GM18499 (cell line): ENCODE measurements at regions not wholly inside any gene's neighbourhood (a gene's known extent, or its start where the extent isn't known, plus 50 kb on each side); places are given as distances from the start of the nearest gene placed in this dataset.

Source experiments
- ATAC-seq: cut with Tn5 transposase; IDR thresholded peaks from one replicate; pipeline ENCODE4 v1.9.1; 2021; ENCODE audit warnings: moderate number of reproducible peaks; ENCODE audit not compliant: insufficient read depth, unreplicated experiment

GRCh38 chr16:79309606-79310005 is 290.9 kb downstream of the MAF start:
- no peak for ATAC-seq

- ATAC-seq = no peak
Observed at GRCh38 chr16:79307214-79307613, 293.3 kb downstream of the MAF start.

- ATAC-seq = no peak
Observed at GRCh38 chr16:79305074-79305473, 295.5 kb downstream of the MAF start.

GRCh38 chr16:79303959-79304387 is 296.6 kb downstream of the MAF start:
- no peak for ATAC-seq

- no peak for ATAC-seq
Observed at GRCh38 chr16:79303206-79303605, 297.3 kb downstream of the MAF start.

- ATAC-seq = no peak
Observed at GRCh38 chr16:79302731-79303130, 297.8 kb downstream of the MAF start.

GRCh38 chr16:79301051-79301450 is 299.5 kb downstream of the MAF start:
- no peak for ATAC-seq

GRCh38 chr16:79298894-79299799 is 301.4 kb downstream of the MAF start:
- no peak for ATAC-seq

GRCh38 chr16:79298476-79298875 is 302.1 kb downstream of the MAF start:
- no peak for ATAC-seq

GRCh38 chr16:79297805-79298204 is 302.7 kb downstream of the MAF start:
- no peak for ATAC-seq

- no peak for ATAC-seq
Observed at GRCh38 chr16:79297296-79297695, 303.2 kb downstream of the MAF start.

GRCh38 chr16:79296491-79296890 is 304.0 kb downstream of the MAF start:
- ATAC-seq = no peak

GRCh38 chr16:79295746-79296145 is 304.8 kb downstream of the MAF start:
- ATAC-seq = no peak

GRCh38 chr16:79295162-79295561 is 305.4 kb downstream of the MAF start:
- ATAC-seq = no peak

- no peak for ATAC-seq
Observed at GRCh38 chr16:79294568-79294967, 306.0 kb downstream of the MAF start.

GRCh38 chr16:79293836-79294460 is 306.6 kb downstream of the MAF start:
- no peak for ATAC-seq

GRCh38 chr16:79288066-79288465 is 312.5 kb downstream of the MAF start:
- ATAC-seq = no peak

- no peak for ATAC-seq
Observed at GRCh38 chr16:79287424-79287917, 313.1 kb downstream of the MAF start.

- ATAC-seq = peak; percentile 82
Observed at GRCh38 chr16:79286646-79287423, 313.7 kb downstream of the MAF start.

- ATAC-seq = no peak
Observed at GRCh38 chr16:79284766-79285165, 315.8 kb downstream of the MAF start.

- ATAC-seq = no peak
Observed at GRCh38 chr16:79283578-79283977, 317.0 kb downstream of the MAF start.
